PC-9 (cell line): ENCODE measurements at regions not wholly inside any gene's neighbourhood (a gene's known extent, or its start where the extent isn't known, plus 50 kb on each side); places are given as distances from the start of the nearest gene placed in this dataset.

Experiments used
- BruUV-seq: library from RNA; stranded (reverse); fragments of 400-500 nt; replicated peaks from 2 replicates; lab custom pipeline; 2021; lab: Mats Ljungman, UMichigan
- CTCF ChIA-PET: fragments of 300-600 bp; sonication (Branson Sonifier 250); formaldehyde crosslinking; loops from one replicate; lab custom pipeline; 2022; ENCODE audit warnings: antibody characterized with exemption; lab: Charles Lee
- POLR2A ChIA-PET: fragments of 300-600 bp; sonication (Branson Sonifier 250); formaldehyde crosslinking; loops from one replicate; lab custom pipeline; 2022; ENCODE audit warnings: antibody characterized with exemption; ENCODE audit not compliant: unreplicated experiment; lab: Charles Lee
- DNase-seq, 2 experiments: peaks; one replicate each; pipeline versions ENCODE4 v3.0.0 to v3.0.0-alpha.2; 2015 to 2022; ENCODE audit warnings: mixed read lengths in 1 of 2
- H2AFZ ChIP-seq: fragments of 200-600 bp; sonication (generic); 2 replicates; pipeline ENCODE4 v1.8.1; 2017; ENCODE audit warnings: antibody characterized with exemption
- H3F3A ChIP-seq: fragments of 200-600 bp; sonication (generic); 2 replicates; pipeline ENCODE4 v1.8.1; 2017; ENCODE audit warnings: antibody characterized with exemption, mild to moderate bottlenecking, low read depth; ENCODE audit not compliant: insufficient read depth
- H3K27ac ChIP-seq: fragments of 200-600 bp; sonication (generic); 2 replicates; pipeline ENCODE4 v1.6.1; 2016; ENCODE audit warnings: mixed run types
- H3K27me3 ChIP-seq: fragments of 200-600 bp; sonication (generic); 2 replicates; pipeline ENCODE4 v1.6.1; 2016; ENCODE audit warnings: low read depth, mixed run types; ENCODE audit not compliant: insufficient read depth
- H3K36me3 ChIP-seq: fragments of 200-600 bp; sonication (generic); 2 replicates; pipeline ENCODE4 v1.6.1; 2016; ENCODE audit warnings: low read depth, mixed run types
- H3K4me1 ChIP-seq: fragments of 200-600 bp; sonication (generic); replicated peaks from 2 replicates; pipeline ENCODE4 v1.6.1; 2016; ENCODE audit warnings: mixed run types; ENCODE audit not compliant: insufficient read depth
- H3K4me2 ChIP-seq: fragments of 200-600 bp; sonication (generic); 2 replicates; pipeline ENCODE4 v1.6.1; 2017; ENCODE audit warnings: mixed run types
- H3K4me3 ChIP-seq: fragments of 200-600 bp; sonication (generic); 2 replicates; pipeline ENCODE4 v1.6.1; 2016; ENCODE audit warnings: mixed run types
- H3K79me2 ChIP-seq: fragments of 200-600 bp; sonication (generic); 2 replicates; pipeline ENCODE4 v1.6.1; 2017; ENCODE audit warnings: low read depth, mixed run types
- H3K9me2 ChIP-seq: fragments of 200-600 bp; sonication (generic); 2 replicates; pipeline ENCODE4 v1.8.1; 2017; ENCODE audit warnings: mild to moderate bottlenecking; ENCODE audit not compliant: insufficient read depth
- H3K9me3 ChIP-seq: fragments of 200-600 bp; sonication (generic); 2 replicates; pipeline ENCODE4 v1.8.1; 2016; ENCODE audit warnings: low read depth; ENCODE audit not compliant: insufficient read depth
- H4K20me1 ChIP-seq: fragments of 200-600 bp; sonication (generic); 2 replicates; pipeline ENCODE4 v1.8.1; 2017; ENCODE audit not compliant: insufficient read depth
- EZH2 ChIP-seq: fragments of 200-600 bp; sonication (generic); IDR thresholded peaks from 2 replicates; pipeline ENCODE4 v1.8.0; 2017; ENCODE audit warnings: antibody characterized with exemption, low read depth
- intact Hi-C: fragments of 100-400 bp; cut with micrococcal nuclease; formaldehyde crosslinking; loops from one replicate; pipeline ENCODE4 v1.10.0; 2022; ENCODE audit not compliant: unreplicated experiment
- TF ChIP-seq, protein P1 (sequence below): fragments of 200-600 bp; sonication (generic); conservative IDR thresholded peaks from 2 replicates; pipeline ENCODE4 v1.6.1; 2017; ENCODE audit warnings: mixed run types, antibody characterized with exemption, mild to moderate bottlenecking, moderate library complexity

DNA sequence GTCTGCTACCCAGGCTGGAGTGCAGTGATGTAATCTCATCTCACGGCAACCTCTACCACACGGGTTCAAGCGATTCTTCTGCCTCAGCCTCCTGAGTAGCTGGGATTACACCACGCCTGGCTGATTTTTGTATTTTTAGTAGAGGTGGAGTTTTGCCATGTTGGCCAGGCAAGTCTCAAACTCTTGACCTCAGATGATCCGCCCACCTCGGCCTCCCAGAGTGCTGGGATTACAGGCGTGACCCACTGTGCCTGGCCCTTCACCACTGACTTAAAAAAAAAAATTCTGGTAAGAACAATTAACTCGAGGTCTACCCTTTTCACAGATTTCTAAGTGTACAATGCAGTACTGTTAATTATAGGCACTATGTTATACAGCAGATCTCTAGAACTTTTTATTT, 279.4 kb downstream of the PARN start:
- no peak overlapping the region for H3K27ac ChIP-seq
- ChIA-PET POLR2A (no interaction called here), CTCF (no interaction called here)
- H3K9me3 ChIP-seq, result no peaks in the 10 kb centered on the region
- TF ChIP-seq EZH2, result no peak
- TF ChIP-seq, protein P1, sequence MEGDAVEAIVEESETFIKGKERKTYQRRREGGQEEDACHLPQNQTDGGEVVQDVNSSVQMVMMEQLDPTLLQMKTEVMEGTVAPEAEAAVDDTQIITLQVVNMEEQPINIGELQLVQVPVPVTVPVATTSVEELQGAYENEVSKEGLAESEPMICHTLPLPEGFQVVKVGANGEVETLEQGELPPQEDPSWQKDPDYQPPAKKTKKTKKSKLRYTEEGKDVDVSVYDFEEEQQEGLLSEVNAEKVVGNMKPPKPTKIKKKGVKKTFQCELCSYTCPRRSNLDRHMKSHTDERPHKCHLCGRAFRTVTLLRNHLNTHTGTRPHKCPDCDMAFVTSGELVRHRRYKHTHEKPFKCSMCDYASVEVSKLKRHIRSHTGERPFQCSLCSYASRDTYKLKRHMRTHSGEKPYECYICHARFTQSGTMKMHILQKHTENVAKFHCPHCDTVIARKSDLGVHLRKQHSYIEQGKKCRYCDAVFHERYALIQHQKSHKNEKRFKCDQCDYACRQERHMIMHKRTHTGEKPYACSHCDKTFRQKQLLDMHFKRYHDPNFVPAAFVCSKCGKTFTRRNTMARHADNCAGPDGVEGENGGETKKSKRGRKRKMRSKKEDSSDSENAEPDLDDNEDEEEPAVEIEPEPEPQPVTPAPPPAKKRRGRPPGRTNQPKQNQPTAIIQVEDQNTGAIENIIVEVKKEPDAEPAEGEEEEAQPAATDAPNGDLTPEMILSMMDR, result no peak
- H3F3A ChIP-seq, result no peaks in the 10 kb centered on the region; the same call in 1 of the 2 replicates
- no peak overlapping the region for H3K4me3 ChIP-seq
- H2AFZ ChIP-seq, result no peak overlapping the region
- BruUV-seq, result no TSS peak
- H3K4me2 ChIP-seq, result no peak overlapping the region
- H3K79me2 ChIP-seq, result no peaks in the 10 kb centered on the region
- no peak for DNase-seq
- no peaks in the 10 kb centered on the region for H3K27me3 ChIP-seq
- intact Hi-C loops, result no loop called here
- no peaks in the 10 kb centered on the region for H4K20me1 ChIP-seq
- H3K36me3 ChIP-seq, result no peaks in the 10 kb centered on the region
- H3K9me2 ChIP-seq, result no peaks in the 10 kb centered on the region
- no peaks in the 10 kb centered on the region; the same call in 1 of the 2 replicates for H3K4me1 ChIP-seq

DNA sequence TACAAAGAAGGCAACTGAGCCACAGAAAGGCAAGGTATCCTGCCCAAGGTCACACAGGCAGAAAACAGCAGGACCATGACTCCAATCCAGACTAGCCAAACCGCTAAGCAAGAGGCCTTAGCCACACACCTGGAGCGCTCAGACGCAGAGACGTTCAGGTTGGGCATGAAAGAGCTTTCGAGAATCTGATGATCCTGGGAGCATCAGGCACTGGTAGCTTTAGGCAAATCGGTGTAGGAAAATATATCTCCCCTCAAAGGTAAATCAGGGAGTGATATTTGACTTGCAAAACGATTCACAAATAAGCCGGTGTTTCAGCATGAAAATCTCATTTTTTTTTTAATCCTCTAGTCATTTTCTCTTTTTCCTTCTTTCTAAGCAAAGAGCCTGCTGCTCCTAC, 279.0 kb downstream of the MRTFB start:
- no peak overlapping the region for H2AFZ ChIP-seq
- no peaks in the 10 kb centered on the region; the same call in 1 of the 2 replicates for H3K4me1 ChIP-seq
- TF ChIP-seq EZH2, result no peak
- TF ChIP-seq, protein P1, result no peak
- no peaks in the 10 kb centered on the region for H3K27me3 ChIP-seq
- intact Hi-C loops, result no loop called here
- H3K36me3 ChIP-seq, result no peaks in the 10 kb centered on the region
- no peak overlapping the region for H3K27ac ChIP-seq
- H3K4me3 ChIP-seq, result no peak overlapping the region
- H3K4me2 ChIP-seq, result no peak overlapping the region
- no peaks in the 10 kb centered on the region for H3K9me2 ChIP-seq
- no peaks in the 10 kb centered on the region; the same call in 1 of the 2 replicates for H3F3A ChIP-seq
- no peaks in the 10 kb centered on the region for H3K79me2 ChIP-seq
- no peak for DNase-seq
- CTCF ChIA-PET, result no interaction called here
- no peaks in the 10 kb centered on the region for H3K9me3 ChIP-seq
- BruUV-seq, result no TSS peak
- no peaks in the 10 kb centered on the region for H4K20me1 ChIP-seq
- POLR2A ChIA-PET, result no interaction called here

DNA sequence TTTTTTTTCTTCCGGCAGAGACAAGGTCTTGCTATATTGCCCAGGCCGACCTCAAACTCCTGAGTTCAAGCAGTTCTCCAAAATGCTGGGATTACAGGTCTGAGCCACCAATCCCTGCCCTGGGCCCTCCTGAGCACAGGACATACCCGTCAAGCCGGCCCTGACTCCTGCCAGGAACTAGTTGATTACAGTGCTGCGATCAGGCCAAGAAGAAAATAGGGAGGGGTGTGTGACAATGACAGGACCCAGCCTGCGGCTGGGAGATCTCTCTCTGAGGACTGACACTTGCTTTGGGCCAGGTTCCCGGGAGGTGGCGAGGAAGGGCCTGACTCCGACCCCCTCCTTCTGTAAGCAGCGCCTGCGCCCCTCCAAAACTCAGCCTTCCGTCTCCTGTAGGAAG, 276.6 kb downstream of the MRTFB start:
- Histone ChIP-seq H3K4me2 (no peak overlapping the region), H3F3A (no peaks in the 10 kb centered on the region), H3K79me2 (no peaks in the 10 kb centered on the region), H3K4me3 (no peak overlapping the region), H2AFZ (no peak overlapping the region), H3K9me3 (no peaks in the 10 kb centered on the region), H3K4me1 (no peaks in the 10 kb centered on the region), H3K36me3 (no peaks in the 10 kb centered on the region), H3K27me3 (no peaks in the 10 kb centered on the region), H3K27ac (no peak overlapping the region), H4K20me1 (no peaks in the 10 kb centered on the region), H3K9me2 (no peaks in the 10 kb centered on the region)
- no TSS peak for BruUV-seq
- ChIA-PET CTCF (no interaction called here), POLR2A (no interaction called here)
- DNase-seq, result no peak
- no peak for TF ChIP-seq EZH2
- TF ChIP-seq, protein P1, result no peak
- intact Hi-C loops, result no loop called here
